HEK293T (cell line): ENCODE measurements at regions not wholly inside any gene's neighbourhood (a gene's known extent, or its start where the extent isn't known, plus 50 kb on each side); places are given as distances from the start of the nearest gene placed in this dataset.

Source experiments
- ARNT ChIP-seq: fragments of 450-650 bp; IDR thresholded peaks from 2 replicates; pipeline ENCODE4 v1.6.1; 2017; ENCODE audit warnings: mild to moderate bottlenecking
- BHLHE40 ChIP-seq: fragments of 450-650 bp; IDR thresholded peaks from 2 replicates; pipeline ENCODE4 v1.6.1; 2016; ENCODE audit warnings: mild to moderate bottlenecking, moderate library complexity, borderline replicate concordance
- CTBP1 ChIP-seq: fragments of 450-650 bp; IDR thresholded peaks from 2 replicates; pipeline ENCODE4 v1.6.1; 2016; ENCODE audit warnings: borderline replicate concordance
- FOXA1 ChIP-seq: fragments of 450-650 bp; IDR thresholded peaks from 2 replicates; pipeline ENCODE4 v1.6.1; 2016; ENCODE audit warnings: mild to moderate bottlenecking
- FOXK2 ChIP-seq: fragments of 450-650 bp; IDR thresholded peaks from 2 replicates; pipeline ENCODE4 v1.6.1; 2016; ENCODE audit warnings: mild to moderate bottlenecking
- FOXM1 ChIP-seq: fragments of 450-650 bp; IDR thresholded peaks from 2 replicates; pipeline ENCODE4 v1.6.1; 2017; ENCODE audit warnings: mild to moderate bottlenecking, borderline replicate concordance
- L3MBTL2 ChIP-seq: fragments of 450-650 bp; conservative IDR thresholded peaks from 2 replicates; pipeline ENCODE4 v1.6.1; 2016; ENCODE audit warnings: mild to moderate bottlenecking
- NFRKB ChIP-seq: fragments of 450-650 bp; IDR thresholded peaks from 2 replicates; pipeline ENCODE4 v1.6.1; 2016; ENCODE audit warnings: mild to moderate bottlenecking, moderate library complexity
- PKNOX1 ChIP-seq: fragments of 450-650 bp; IDR thresholded peaks from 2 replicates; pipeline ENCODE4 v1.6.1; 2016
- SUZ12 ChIP-seq: fragments of 450-650 bp; IDR thresholded peaks from 2 replicates; pipeline ENCODE4 v1.6.1; 2016; ENCODE audit warnings: mild to moderate bottlenecking

GRCh38 chr4:55018978-55019377, 106.4 kb downstream of the KDR start:
- TF ChIP-seq BHLHE40 = no peak
- no peak for TF ChIP-seq SUZ12
- no peak for TF ChIP-seq CTBP1
- no peak for TF ChIP-seq PKNOX1
- no peak for TF ChIP-seq ARNT
- no peak for TF ChIP-seq L3MBTL2
- no peak for TF ChIP-seq FOXK2
- TF ChIP-seq NFRKB = no peak
- TF ChIP-seq FOXA1 = no peak
- no peak for TF ChIP-seq FOXM1
